Right atrium auricular region (tissue), 2 donors: ENCODE measurements at regions not wholly inside any gene's neighbourhood (a gene's known extent, or its start where the extent isn't known, plus 50 kb on each side); places are given as distances from the start of the nearest gene placed in this dataset.

ENCODE experiments used
- DNase-seq: peaks from one replicate; pipeline ENCODE4 v3.0.0-alpha.2; 2019; ENCODE audit warnings: low spot score
- H3K27ac ChIP-seq, 2 donors: fragments of 200-600 bp; sonication (generic); 1 replicate in 1 of 2; 2 replicates in 1 of 2; pipeline ENCODE4 v1.5.1; 2016 to 2019
- H3K27me3 ChIP-seq, 2 donors: fragments of 200-600 bp; sonication (generic); one replicate each; pipeline versions ENCODE4 v1.5.1 to v1.6.0; 2017 to 2019
- H3K36me3 ChIP-seq: fragments of 200-600 bp; sonication (generic); one replicate; pipeline ENCODE4 v1.5.1; 2016
- H3K4me1 ChIP-seq, 2 donors: fragments of 200-600 bp; sonication (generic); one replicate each; pipeline versions ENCODE4 v1.5.1 to v1.6.0; 2017 to 2019
- H3K4me3 ChIP-seq, 2 donors: fragments of 200-600 bp; sonication (generic); 1 replicate in 1 of 2; 2 replicates in 1 of 2; pipeline ENCODE4 v1.5.1; 2017 to 2019; ENCODE audit warnings: mild to moderate bottlenecking in 1 of 2, moderate library complexity in 1 of 2
- H3K9me3 ChIP-seq, 2 donors: fragments of 200-600 bp; sonication (generic); one replicate each; pipeline ENCODE4 v1.5.1; 2019
- CTCF ChIP-seq, 2 donors: fragments of 200-600 bp; sonication (generic); IDR thresholded peaks; one replicate each; pipeline ENCODE4 v1.5.1; 2019; ENCODE audit warnings: antibody characterized with exemption in 2 of 2

GRCh38 chr4:161002386-161002785 lies 1161.4 kb downstream of the FSTL5 start:
- DNase-seq, result no peak
- no peaks in the 10 kb centered on the region for H3K36me3 ChIP-seq
- H3K27ac ChIP-seq, result no peak overlapping the region
- H3K4me3 ChIP-seq, result no peak overlapping the region
- no peaks in the 10 kb centered on the region for H3K4me1 ChIP-seq
- TF ChIP-seq CTCF (IDR thresholded peaks at IDR 0.05), result no peak
- H3K9me3 ChIP-seq, result peaks cover 0 to 7% of the 10 kb centered on the region in 2 donors
- H3K27me3 ChIP-seq, result no peaks in the 10 kb centered on the region

- Histone ChIP-seq H3K36me3 (no peaks in the 10 kb centered on the region), H3K27ac (no peak overlapping the region), H3K27me3 (no peaks in the 10 kb centered on the region), H3K4me3 (no peak overlapping the region), H3K9me3 (peaks cover 0 to 7% of the 10 kb centered on the region in 2 donors), H3K4me1 (no peaks in the 10 kb centered on the region)
- no peak for DNase-seq
- no peak for TF ChIP-seq CTCF (IDR thresholded peaks at IDR 0.05)
These were observed 1160.3 kb downstream of the FSTL5 start for GRCh38 chr4:161003418-161004057.

GRCh38 chr4:161005746-161006145 lies 1158.1 kb downstream of the FSTL5 start:
- no peaks in the 10 kb centered on the region for H3K4me1 ChIP-seq
- no peaks in the 10 kb centered on the region for H3K27me3 ChIP-seq
- H3K9me3 ChIP-seq, result peaks cover 0 to 7% of the 10 kb centered on the region in 2 donors
- no peak overlapping the region for H3K27ac ChIP-seq
- DNase-seq, result no peak
- no peak for TF ChIP-seq CTCF (IDR thresholded peaks at IDR 0.05)
- H3K4me3 ChIP-seq, result no peak overlapping the region
- no peaks in the 10 kb centered on the region for H3K36me3 ChIP-seq

- H3K4me1 ChIP-seq, result no peaks in the 10 kb centered on the region
- TF ChIP-seq CTCF (IDR thresholded peaks at IDR 0.05), result no peak
- no peak for DNase-seq
- H3K27me3 ChIP-seq, result no peaks in the 10 kb centered on the region
- H3K36me3 ChIP-seq, result no peaks in the 10 kb centered on the region
- H3K4me3 ChIP-seq, result no peak overlapping the region
- no peaks in the 10 kb centered on the region for H3K9me3 ChIP-seq
- H3K27ac ChIP-seq, result no peak overlapping the region
These were observed 1155.3 kb downstream of the FSTL5 start for GRCh38 chr4:161008527-161008926.

- H3K9me3 ChIP-seq, result no peaks in the 10 kb centered on the region
- no peak overlapping the region for H3K4me3 ChIP-seq
- H3K4me1 ChIP-seq, result no peaks in the 10 kb centered on the region
- TF ChIP-seq CTCF (IDR thresholded peaks at IDR 0.05), result no peak
- DNase-seq, result no peak
- no peaks in the 10 kb centered on the region for H3K36me3 ChIP-seq
- no peak overlapping the region for H3K27ac ChIP-seq
- H3K27me3 ChIP-seq, result no peaks in the 10 kb centered on the region
These were observed 1153.6 kb downstream of the FSTL5 start for GRCh38 chr4:161010227-161010626.
